ENCODE measurements at regions not wholly inside any gene's neighbourhood (a gene's known extent, or its start where the extent isn't known, plus 50 kb on each side); places are given as distances from the start of the nearest gene placed in this dataset.

DNA sequence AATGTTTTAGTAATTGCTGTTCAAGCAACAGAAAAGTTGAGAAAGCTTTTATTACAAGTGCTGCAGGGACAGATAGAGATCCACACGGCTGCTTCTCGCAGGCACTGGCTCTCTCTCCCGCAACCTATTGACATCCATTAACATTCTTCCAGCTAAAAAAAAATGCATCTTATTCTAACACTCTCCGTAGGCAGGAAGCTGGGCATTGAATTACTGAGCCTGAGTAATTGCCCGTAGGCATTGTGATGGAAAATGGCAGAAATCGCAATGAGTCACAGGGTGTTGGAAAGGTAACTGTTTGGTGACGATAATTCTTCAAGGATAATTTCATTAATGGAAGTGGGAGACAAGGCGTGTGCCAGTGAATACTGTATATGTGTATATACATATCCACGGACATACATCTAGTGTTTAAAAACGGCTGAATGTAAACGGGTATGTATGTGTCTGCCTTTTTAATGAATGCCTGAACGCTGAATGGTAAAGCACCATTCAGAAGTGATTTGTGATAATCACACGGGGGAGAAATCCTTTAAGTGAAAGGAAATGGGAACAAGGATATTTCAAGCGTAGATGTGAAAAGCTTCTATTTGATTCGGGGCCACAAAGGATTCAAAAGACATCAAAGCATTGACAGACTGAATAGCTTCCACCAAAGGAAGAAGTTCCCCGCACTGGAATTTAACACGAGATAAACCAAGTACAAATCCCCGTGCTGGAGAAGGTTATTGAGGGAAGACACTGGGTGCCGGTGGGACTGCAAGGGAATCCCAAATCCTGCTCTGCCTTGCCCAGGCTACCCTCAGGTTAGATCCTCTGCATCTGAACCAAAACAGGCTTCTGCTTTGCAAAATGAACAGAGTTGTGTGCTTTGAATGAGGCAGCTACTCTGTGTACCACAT is 567.2 kb downstream of the NPHP4 start:
- Histone ChIP-seq H3K9me3 (replicated peaks in 1 of 2; ENCODE audit: control insufficient read depth in 1 of 2, insufficient read depth in 1 of 2, low read length in 2 of 2) (no peaks in the 10 kb centered on the region), H3K79me2 (ENCODE audit: insufficient read depth, low read length) (no peaks in the 10 kb centered on the region), H3K4me2 (replicated peaks; ENCODE audit: extremely low read depth, low read length, poor library complexity, severe bottlenecking) (no peak overlapping the region), H3K4me1 (ENCODE audit: control insufficient read depth in 1 of 2, insufficient read depth in 2 of 2, low read length in 2 of 2) (no peaks in the 10 kb centered on the region), H2AFZ (ENCODE audit: insufficient read depth, low read depth, low read length, poor library complexity, severe bottlenecking) (no peak overlapping the region), H3K36me3 (replicated peaks in 1 of 2; ENCODE audit: control insufficient read depth in 1 of 2, insufficient read depth in 2 of 2, low read length in 2 of 2) (no peaks in the 10 kb centered on the region), H3K27me3 (ENCODE audit: control insufficient read depth in 2 of 2, insufficient read depth in 2 of 2, low read length in 2 of 2) (peaks cover 0 to 3% of the 10 kb centered on the region in 2 donors), H4K20me1 (ENCODE audit: insufficient read depth, low read length) (no peaks in the 10 kb centered on the region), H3K4me3 (replicated peaks in 1 of 3; ENCODE audit: low read depth in 2 of 3, low read length in 3 of 3) (no peak overlapping the region), H3K9ac (ENCODE audit: insufficient read depth, low read length, poor library complexity, severe bottlenecking) (no peak overlapping the region), H3K27ac (ENCODE audit: low read depth in 1 of 2, low read length in 2 of 2) (no peak overlapping the region)
- no peak for DNase-seq
- 51% methylated on average over 7 of the region's 19 CpGs for WGBS (ENCODE audit: insufficient coverage)
- H3K36me3 Mint-ChIP-seq, result no peaks in the 10 kb centered on the region
- intact Hi-C loops (cut with micrococcal nuclease), result no loop called here
- TF ChIP-seq, protein P1, sequence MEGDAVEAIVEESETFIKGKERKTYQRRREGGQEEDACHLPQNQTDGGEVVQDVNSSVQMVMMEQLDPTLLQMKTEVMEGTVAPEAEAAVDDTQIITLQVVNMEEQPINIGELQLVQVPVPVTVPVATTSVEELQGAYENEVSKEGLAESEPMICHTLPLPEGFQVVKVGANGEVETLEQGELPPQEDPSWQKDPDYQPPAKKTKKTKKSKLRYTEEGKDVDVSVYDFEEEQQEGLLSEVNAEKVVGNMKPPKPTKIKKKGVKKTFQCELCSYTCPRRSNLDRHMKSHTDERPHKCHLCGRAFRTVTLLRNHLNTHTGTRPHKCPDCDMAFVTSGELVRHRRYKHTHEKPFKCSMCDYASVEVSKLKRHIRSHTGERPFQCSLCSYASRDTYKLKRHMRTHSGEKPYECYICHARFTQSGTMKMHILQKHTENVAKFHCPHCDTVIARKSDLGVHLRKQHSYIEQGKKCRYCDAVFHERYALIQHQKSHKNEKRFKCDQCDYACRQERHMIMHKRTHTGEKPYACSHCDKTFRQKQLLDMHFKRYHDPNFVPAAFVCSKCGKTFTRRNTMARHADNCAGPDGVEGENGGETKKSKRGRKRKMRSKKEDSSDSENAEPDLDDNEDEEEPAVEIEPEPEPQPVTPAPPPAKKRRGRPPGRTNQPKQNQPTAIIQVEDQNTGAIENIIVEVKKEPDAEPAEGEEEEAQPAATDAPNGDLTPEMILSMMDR (IDR thresholded peaks at IDR 0.05), result no peak
- peaks cover 0 to 2% (median 0%) of the 10 kb centered on the region in 7 donors for H3K9me3 Mint-ChIP-seq
- H3K27ac Mint-ChIP-seq, result peak overlapping the region in 1 of 7 donors; percentile 6
- peaks cover 6 to 37% (median 22%) of the 10 kb centered on the region in 3 donors for H3K27me3 Mint-ChIP-seq (ENCODE audit: low read depth in 3 of 3)
- H3K4me1 Mint-ChIP-seq, result no peaks in the 10 kb centered on the region
- no peak overlapping the region for H3K4me3 Mint-ChIP-seq

DNA sequence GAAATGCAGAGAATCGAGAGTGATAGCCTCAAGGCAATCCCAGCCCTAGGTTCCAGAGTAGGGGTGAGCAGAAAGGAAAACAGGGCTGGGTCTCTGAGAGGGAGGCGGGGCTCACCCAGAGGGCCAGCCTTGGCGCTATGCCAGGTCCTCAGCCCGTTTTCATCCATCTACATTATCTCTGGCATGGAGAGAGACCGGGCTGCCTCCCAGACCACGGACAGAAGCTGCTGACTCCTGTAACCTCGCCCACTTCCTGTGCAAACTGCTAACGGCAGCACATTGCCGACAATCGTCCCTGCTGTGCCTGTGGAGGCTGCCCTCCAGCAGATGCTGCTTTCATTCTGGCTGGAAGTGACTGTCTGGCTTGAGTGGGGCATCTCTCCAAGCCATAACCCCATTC is 569.1 kb downstream of the NPHP4 start:
- Mint-ChIP-seq H3K36me3 (no peaks in the 10 kb centered on the region), H3K4me3 (no peak overlapping the region), H3K9me3 (peaks cover 0 to 2% (median 0%) of the 10 kb centered on the region in 7 donors), H3K27ac (no peak overlapping the region), H3K27me3 (ENCODE audit: low read depth in 3 of 3) (peaks cover 7 to 37% (median 26%) of the 10 kb centered on the region in 3 donors), H3K4me1 (no peaks in the 10 kb centered on the region)
- Histone ChIP-seq H3K4me1 (ENCODE audit: control insufficient read depth in 1 of 2, insufficient read depth in 2 of 2, low read length in 2 of 2) (no peaks in the 10 kb centered on the region), H3K4me3 (replicated peaks in 1 of 3; ENCODE audit: low read depth in 2 of 3, low read length in 3 of 3) (no peak overlapping the region), H3K27me3 (ENCODE audit: control insufficient read depth in 2 of 2, insufficient read depth in 2 of 2, low read length in 2 of 2) (peaks cover 0 to 3% of the 10 kb centered on the region in 2 donors), H3K9ac (ENCODE audit: insufficient read depth, low read length, poor library complexity, severe bottlenecking) (no peak overlapping the region), H3K9me3 (replicated peaks in 1 of 2; ENCODE audit: control insufficient read depth in 1 of 2, insufficient read depth in 1 of 2, low read length in 2 of 2) (no peaks in the 10 kb centered on the region), H3K27ac (ENCODE audit: low read depth in 1 of 2, low read length in 2 of 2) (no peak overlapping the region), H2AFZ (ENCODE audit: insufficient read depth, low read depth, low read length, poor library complexity, severe bottlenecking) (no peak overlapping the region), H3K36me3 (replicated peaks in 1 of 2; ENCODE audit: control insufficient read depth in 1 of 2, insufficient read depth in 2 of 2, low read length in 2 of 2) (no peaks in the 10 kb centered on the region), H3K4me2 (replicated peaks; ENCODE audit: extremely low read depth, low read length, poor library complexity, severe bottlenecking) (no peak overlapping the region), H3K79me2 (ENCODE audit: insufficient read depth, low read length) (no peaks in the 10 kb centered on the region), H4K20me1 (ENCODE audit: insufficient read depth, low read length) (no peaks in the 10 kb centered on the region)
- 11% methylated on average over 8 of the region's 10 CpGs for WGBS (ENCODE audit: insufficient coverage)
- no peak for DNase-seq
- intact Hi-C loops (cut with micrococcal nuclease), result no loop called here
- TF ChIP-seq, protein P1 (IDR thresholded peaks at IDR 0.05), result no peak
